ENCODE measurements at regions not wholly inside any gene's neighbourhood (a gene's known extent, or its start where the extent isn't known, plus 50 kb on each side); places are given as distances from the start of the nearest gene placed in this dataset.

DNA sequence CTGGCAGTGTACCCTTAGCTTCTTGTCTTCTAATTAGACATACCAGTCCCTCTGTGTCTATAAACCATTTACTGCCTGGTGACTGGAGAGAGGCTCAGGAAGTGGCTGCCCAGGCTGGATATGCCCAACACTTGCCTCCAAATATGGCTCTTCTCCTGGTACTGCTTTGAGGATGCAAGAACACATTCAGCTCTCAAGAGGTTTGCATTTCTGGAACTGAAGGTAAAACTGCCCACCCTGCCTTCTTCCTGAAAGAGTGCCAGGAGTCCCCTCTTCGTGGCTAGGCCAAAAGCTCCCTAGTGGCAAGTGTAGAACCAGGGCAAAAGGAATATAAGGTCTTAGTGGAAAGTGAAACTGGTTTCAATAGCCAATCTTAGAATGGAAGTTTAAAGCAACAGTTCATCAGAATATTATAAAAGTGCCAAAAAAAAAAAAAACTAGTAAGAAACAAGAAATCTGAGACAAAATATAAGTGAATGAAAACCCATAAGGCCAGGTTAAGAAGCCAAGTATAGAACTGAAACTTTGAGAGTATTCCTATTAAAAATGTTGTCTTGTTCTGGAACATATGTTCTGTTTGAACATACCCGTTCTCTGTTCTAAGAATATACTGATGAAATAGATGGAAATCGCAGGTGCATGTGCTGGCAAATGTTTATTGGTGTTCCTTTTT is 77.2 kb upstream of the CTTNBP2NL start:
- no peak for DNase-seq

- no peak for DNase-seq
Measured at GRCh38 chr1:112319371-112320040, 76.5 kb upstream of the CTTNBP2NL start.

DNA sequence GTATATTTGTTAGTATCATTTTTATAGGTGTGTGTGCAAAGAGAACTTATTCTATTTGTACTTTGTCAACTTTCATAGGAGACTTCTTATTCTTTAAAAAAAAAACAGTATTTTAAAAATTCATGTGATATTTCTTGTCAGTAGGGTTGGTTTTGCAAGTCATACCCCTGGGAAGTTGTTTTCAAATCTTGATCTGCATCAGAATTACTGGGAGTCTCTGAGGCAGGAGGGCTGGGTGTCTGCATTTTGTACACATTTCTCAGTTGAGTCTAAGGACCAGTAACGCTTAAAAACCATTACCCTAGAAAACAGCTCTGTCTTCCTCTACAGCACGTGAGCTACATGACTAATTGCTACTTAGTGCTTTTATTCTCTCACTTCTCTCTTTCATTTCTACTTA is 76.0 kb upstream of the CTTNBP2NL start:
- DNase-seq = no peak

GRCh38 chr1:112322018-112322417 is 74.0 kb upstream of the CTTNBP2NL start:
- no peak for DNase-seq

- DNase-seq = peak; percentile 41
Measured at GRCh38 chr1:112322983-112323678, 72.9 kb upstream of the CTTNBP2NL start.

GRCh38 chr1:112325504-112325903 is 70.5 kb upstream of the CTTNBP2NL start:
- DNase-seq = peak; percentile 90

GRCh38 chr1:112328600-112328999 is 67.4 kb upstream of the CTTNBP2NL start:
- DNase-seq = no peak

DNA sequence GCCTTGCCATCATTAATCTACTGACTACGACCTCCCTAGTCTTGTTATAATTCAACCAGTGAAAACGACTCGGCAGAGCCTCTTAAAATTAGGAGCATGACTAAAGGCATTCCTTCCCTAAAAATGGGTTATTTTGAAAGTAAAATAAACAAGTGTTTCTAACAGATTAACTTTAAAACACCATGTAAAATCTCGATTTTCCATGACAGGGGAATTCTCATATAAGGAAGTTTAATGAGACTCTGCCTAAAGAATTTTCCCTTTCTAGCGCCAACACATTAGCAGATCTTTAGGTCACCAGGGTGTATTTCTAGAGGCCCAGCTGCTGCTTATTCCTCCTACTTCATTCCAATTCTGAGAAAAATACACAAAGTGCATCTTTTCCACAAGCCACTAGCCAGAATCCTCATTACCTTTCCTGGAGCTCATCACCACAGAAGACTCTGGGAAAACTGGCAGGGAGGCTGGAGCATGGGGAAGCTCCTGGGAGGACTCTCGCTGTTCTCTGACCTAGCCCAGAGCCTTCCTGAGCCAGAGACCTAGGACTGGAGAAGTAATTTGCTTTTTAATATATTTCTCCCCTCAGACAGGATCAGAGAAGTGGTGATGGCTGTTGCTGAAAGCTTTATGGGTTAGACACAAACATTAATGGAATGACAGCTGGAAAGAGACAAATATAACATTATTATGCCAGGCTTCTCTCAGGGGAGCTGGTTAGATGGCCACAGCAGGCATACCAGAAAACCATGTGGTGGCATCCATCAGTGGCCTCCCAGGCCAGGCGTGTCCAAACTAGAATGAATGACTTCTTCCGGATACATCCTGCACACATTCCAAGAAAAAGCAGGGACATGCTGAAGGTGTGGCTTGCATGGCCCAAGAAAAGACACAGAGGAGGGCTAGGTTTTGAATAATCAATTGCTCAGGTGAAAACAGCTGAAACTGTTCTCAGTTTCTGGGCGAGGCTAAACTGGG is 63.6 kb upstream of the CTTNBP2NL start:
- DNase-seq = peak; percentile 88

DNA sequence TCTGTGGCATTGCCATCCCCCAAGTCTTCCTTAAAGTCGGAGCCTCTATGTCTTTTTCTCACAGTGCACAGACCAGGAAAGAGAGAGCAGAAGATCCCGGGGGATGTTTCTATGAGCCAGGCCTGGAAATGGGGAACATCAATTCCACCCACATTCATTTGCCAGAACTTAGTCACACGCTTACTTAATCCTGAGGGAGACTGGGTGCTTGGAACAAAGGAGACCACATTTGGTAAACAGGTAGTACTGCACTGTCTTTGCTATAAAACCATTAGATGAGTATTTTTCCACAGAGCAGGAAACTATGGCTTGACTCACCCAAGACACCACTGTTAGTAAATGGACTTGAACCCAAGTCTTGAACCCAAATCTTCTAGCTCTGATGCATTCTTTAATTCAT is 60.7 kb upstream of the CTTNBP2NL start:
- DNase-seq = no peak

- peak; percentile 69 for DNase-seq
Measured at GRCh38 chr1:112337028-112337531, 58.9 kb upstream of the CTTNBP2NL start.

DNA sequence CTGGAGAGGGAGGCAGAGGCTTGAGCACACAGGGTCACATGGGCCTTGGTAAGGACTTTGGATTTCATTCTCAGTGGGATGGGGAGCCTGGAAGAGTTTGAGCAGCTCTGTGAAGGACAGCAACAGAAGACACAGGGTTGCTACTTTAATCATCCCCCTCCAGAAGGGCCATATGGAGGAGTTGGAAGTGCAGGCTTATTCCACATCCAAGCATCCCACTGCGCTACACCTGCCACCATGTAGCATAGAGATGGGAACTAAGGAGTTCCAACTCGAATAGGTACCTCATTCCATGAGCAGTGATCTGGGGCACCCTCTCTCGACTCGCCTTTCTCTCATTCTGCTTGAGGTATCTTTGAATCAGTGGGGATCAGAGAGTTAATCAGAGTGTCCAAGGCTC is 54.0 kb upstream of the CTTNBP2NL start:
- DNase-seq = no peak

- DNase-seq = no peak
Measured at GRCh38 chr1:112342558-112342957, 53.5 kb upstream of the CTTNBP2NL start.

DNA sequence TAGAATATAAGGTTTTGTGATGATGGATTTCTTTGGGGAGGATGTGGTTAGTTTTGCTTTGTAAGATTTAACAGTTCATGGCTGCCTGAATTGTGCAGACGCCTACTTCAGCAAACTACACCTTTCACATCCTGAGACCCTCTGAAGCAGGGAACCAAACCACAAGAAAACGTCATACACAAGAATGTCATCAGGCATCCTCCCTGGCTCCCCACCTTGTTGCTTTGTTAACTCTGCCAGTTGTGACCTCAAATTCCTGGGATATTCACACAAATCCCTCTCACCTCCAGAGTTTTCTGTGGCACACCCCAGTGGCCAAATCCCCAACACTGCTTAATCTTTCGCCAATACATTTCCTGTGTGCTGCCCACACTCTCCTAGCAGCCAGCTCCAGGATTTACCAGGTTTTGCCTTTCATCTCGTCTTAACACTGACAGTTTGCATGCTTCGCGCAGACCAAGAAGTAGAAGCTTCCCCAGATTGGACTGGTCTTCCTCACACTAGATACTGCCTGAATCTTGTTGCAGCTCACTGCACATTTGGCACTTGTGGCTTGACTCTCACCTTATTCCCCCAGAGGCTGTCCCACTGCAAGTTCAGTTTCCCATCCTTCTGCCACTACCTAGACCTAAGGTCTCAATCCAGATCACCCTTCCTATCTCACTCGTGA is 51.1 kb upstream of the CTTNBP2NL start:
- DNase-seq = no peak
